Lower lobe of right lung (tissue), 2 donors: ENCODE measurements at regions not wholly inside any gene's neighbourhood (a gene's known extent, or its start where the extent isn't known, plus 50 kb on each side); places are given as distances from the start of the nearest gene placed in this dataset.

Experiments
- ATAC-seq, 2 donors: fragments of 200-7000 bp; cut with Tn5 transposase; one replicate each; pipeline ENCODE4 v1.9.1; 2020 to 2022; ENCODE audit warnings: mild to moderate bottlenecking in 2 of 2, moderate library complexity in 2 of 2
- DNase-seq: peaks from one replicate; pipeline ENCODE4 v3.0.0-alpha.2; 2020
- H3K27ac ChIP-seq: fragments of 200-600 bp; one replicate; pipeline ENCODE4 v1.8.0; 2022
- H3K27me3 ChIP-seq: fragments of 200-600 bp; one replicate; pipeline ENCODE4 v1.8.0; 2022; ENCODE audit warnings: low read depth
- H3K36me3 ChIP-seq: fragments of 200-600 bp; one replicate; pipeline ENCODE4 v1.8.0; 2022; ENCODE audit warnings: mild to moderate bottlenecking
- H3K4me1 ChIP-seq: fragments of 200-600 bp; one replicate; pipeline ENCODE4 v1.8.0; 2022
- H3K4me3 ChIP-seq: fragments of 200-600 bp; one replicate; pipeline ENCODE4 v1.8.0; 2022; ENCODE audit warnings: mild to moderate bottlenecking
- H3K9me3 ChIP-seq: fragments of 200-600 bp; one replicate; pipeline ENCODE4 v1.8.0; 2022
- CTCF ChIP-seq: fragments of 200-600 bp; IDR thresholded peaks from one replicate; pipeline ENCODE4 v1.8.0; 2022; ENCODE audit warnings: antibody characterized with exemption, mild to moderate bottlenecking
- intact Hi-C: fragments of 100-400 bp; cut with DNase I; formaldehyde crosslinking; loops from one replicate; pipeline ENCODE4 v1.11.0; 2022
- donor health status: DM: no; HTN: yes; CAD: no; lungs with severe emphysema.

DNA sequence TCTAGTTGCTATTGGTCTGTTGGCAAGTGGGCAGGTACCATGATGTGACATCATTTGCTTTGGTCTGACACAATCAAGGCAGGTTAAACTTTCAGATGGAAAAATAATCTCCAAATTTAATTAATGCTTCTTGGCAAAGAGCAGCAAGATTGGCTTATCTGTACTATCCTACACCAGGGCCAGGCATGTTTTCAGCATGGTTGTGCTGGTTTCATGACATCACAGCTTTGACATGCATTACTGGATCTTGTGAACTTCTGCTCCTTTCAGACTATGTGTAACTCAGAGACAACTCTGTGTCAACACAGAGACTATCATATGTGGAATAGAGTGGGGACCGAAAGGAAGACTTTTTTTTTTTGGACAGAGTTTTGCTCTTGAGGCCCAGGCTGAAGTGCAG, 520.5 kb downstream of the TDRD15 start:
- ATAC-seq: no peak
- intact Hi-C loops: no loop called here
- TF ChIP-seq CTCF: no peak
- Histone ChIP-seq H3K4me3 (no peak overlapping the region), H3K27ac (no peak overlapping the region), H3K27me3 (no peaks in the 10 kb centered on the region), H3K9me3 (no peaks in the 10 kb centered on the region), H3K36me3 (no peaks in the 10 kb centered on the region), H3K4me1 (no peaks in the 10 kb centered on the region)
- DNase-seq: no peak

DNA sequence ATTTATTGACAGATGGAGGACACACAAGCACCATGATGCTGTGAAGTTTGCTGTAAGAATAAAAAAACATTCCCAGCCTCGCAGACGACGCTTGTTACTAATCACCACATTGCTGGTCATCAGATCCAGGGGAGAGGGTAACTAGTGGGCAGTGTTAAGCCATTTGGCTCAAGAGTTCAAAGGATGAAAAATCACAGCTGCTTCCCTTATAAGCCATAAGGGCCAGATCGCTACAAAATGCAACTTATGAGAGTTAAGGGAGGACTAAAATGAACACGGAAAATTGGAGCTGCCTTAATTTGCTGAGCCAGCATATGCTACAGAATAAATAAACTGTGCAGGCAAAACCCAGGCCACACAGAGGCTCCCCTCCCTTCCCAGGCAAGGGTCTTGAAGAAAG, 522.6 kb downstream of the TDRD15 start:
- no peak for DNase-seq
- intact Hi-C loops: no loop called here
- no peak for TF ChIP-seq CTCF

GRCh38 chr2:21650569-21650968, 526.8 kb downstream of the TDRD15 start:
- no peak overlapping the region for H3K27ac ChIP-seq
- ATAC-seq (no peak), DNase-seq (no peak)
- intact Hi-C loops: no loop called here
- no peaks in the 10 kb centered on the region for H3K4me1 ChIP-seq
- no peaks in the 10 kb centered on the region for H3K36me3 ChIP-seq
- H3K27me3 ChIP-seq: no peaks in the 10 kb centered on the region
- H3K9me3 ChIP-seq: no peaks in the 10 kb centered on the region
- no peak overlapping the region for H3K4me3 ChIP-seq
- no peak for TF ChIP-seq CTCF

More for the DNA sequence above, 522.6 kb downstream of the TDRD15 start:
- Histone ChIP-seq H3K9me3 (no peaks in the 10 kb centered on the region), H3K36me3 (no peaks in the 10 kb centered on the region), H3K4me1 (no peaks in the 10 kb centered on the region), H3K27ac (no peak overlapping the region), H3K4me3 (no peak overlapping the region), H3K27me3 (no peaks in the 10 kb centered on the region)
- no peak for ATAC-seq

DNA sequence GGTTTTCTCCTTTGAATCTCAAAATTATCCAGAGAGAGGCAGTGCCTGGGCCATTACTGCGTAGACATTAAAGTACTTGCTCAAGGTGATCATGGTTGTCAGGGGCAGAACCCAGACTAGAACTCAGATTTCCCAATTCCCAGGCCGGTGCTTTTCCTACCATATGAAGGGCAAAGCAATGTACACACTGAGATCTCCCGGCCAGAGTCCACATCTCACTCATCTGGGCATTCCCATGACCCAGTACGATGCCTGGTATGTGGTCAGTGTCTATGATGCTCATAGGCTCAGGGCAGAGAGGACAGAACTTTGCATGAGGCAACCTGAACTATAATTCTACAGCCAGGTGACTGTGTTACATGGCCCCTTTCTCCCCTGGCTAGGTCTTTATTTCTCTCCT, 531.4 kb downstream of the TDRD15 start:
- no peaks in the 10 kb centered on the region for H3K4me1 ChIP-seq
- TF ChIP-seq CTCF: no peak
- H3K27me3 ChIP-seq: no peaks in the 10 kb centered on the region
- intact Hi-C loops: no loop called here
- no peaks in the 10 kb centered on the region for H3K36me3 ChIP-seq
- no peak for DNase-seq
- no peaks in the 10 kb centered on the region for H3K9me3 ChIP-seq
- no peak overlapping the region for H3K4me3 ChIP-seq
- ATAC-seq: no peak
- no peak overlapping the region for H3K27ac ChIP-seq

- DNase-seq (no peak), ATAC-seq (no peak)
- Histone ChIP-seq H3K4me3 (no peak overlapping the region), H3K36me3 (no peaks in the 10 kb centered on the region), H3K4me1 (no peaks in the 10 kb centered on the region), H3K27me3 (no peaks in the 10 kb centered on the region), H3K27ac (no peak overlapping the region), H3K9me3 (no peaks in the 10 kb centered on the region)
- TF ChIP-seq CTCF: no peak
- intact Hi-C loops: no loop called here
Measured at GRCh38 chr2:21656330-21657075, 532.7 kb downstream of the TDRD15 start.
